HCT116 (cell line): ENCODE measurements at regions not wholly inside any gene's neighbourhood (a gene's known extent, or its start where the extent isn't known, plus 50 kb on each side); places are given as distances from the start of the nearest gene placed in this dataset.

Experiments used
- ATAC-seq: fragments of 200-7000 bp; cut with Tn5 transposase; 2 replicates; pipeline ENCODE4 v1.9.1; 2020; ENCODE audit warnings: mild to moderate bottlenecking, moderate library complexity
- BruUV-seq: library from RNA; stranded (reverse); fragments of 400-500 nt; replicated peaks from 2 replicates; lab custom pipeline; 2021; lab: Mats Ljungman, UMichigan
- CTCF ChIA-PET: fragments of 300-600 bp; sonication (Branson Sonifier 250); formaldehyde crosslinking; loops from one replicate; lab custom pipeline; 2021; ENCODE audit warnings: antibody characterized with exemption; lab: Charles Lee
- POLR2A ChIA-PET: fragments of 300-600, 350-600 bp; sonication (Branson Sonifier 250); formaldehyde crosslinking; loops from one replicate; lab custom pipeline; 2021; ENCODE audit warnings: antibody characterized with exemption; lab: Charles Lee
- RAD21 ChIA-PET, 2 experiments: fragments of 300-600 bp; sonication (Branson Sonifier 250); formaldehyde crosslinking; loops; one replicate each; lab custom pipeline; 2023; ENCODE audit warnings: low total read pairs in 2 of 2; ENCODE audit not compliant: uncharacterized antibody in 2 of 2, unreplicated experiment in 2 of 2, low non-redundant PET in 1 of 2; lab: Charles Lee
- DNase-seq: peaks from one replicate; pipeline ENCODE4 v3.0.0-alpha.2; 2010; ENCODE audit warnings: low read depth, low spot score
- H2AFZ ChIP-seq: fragments of 200-600 bp; shearing (Covaris generic), sonication (generic); 2 replicates; pipeline ENCODE4 v1.6.1; 2017; ENCODE audit warnings: low read depth, mixed run types, mixed read lengths, antibody characterized with exemption, low read length; ENCODE audit not compliant: poor library complexity, severe bottlenecking
- H3K27ac ChIP-seq: 2 replicates; pipeline ENCODE4 v1.5.1; 2012; ENCODE audit warnings: low read depth, low read length
- H3K27me3 ChIP-seq: fragments of 200-600 bp; sonication (generic); 2 replicates; pipeline ENCODE4 v1.6.1; 2016; ENCODE audit warnings: mixed run types, low read length, mixed read lengths; ENCODE audit not compliant: insufficient read depth
- H3K36me3 ChIP-seq, 2 experiments: fragments of 200-500 bp in 1 of 2; fragments of 200-600 bp in 1 of 2; sonication (Bioruptor generic) in 1 of 2; sonication (generic) in 1 of 2; 2 replicates each; pipeline versions ENCODE4 v1.5.1 to v1.6.1; 2014 to 2016; ENCODE audit warnings: low read length in 2 of 2, inconsistent platforms in 1 of 2, mixed read lengths in 1 of 2, mixed run types in 1 of 2; ENCODE audit not compliant: insufficient read depth in 2 of 2, control insufficient read depth in 1 of 2
- H3K4me1 ChIP-seq, 2 experiments: fragments of 200-600 bp in 1 of 2; sonication (generic) in 1 of 2; 2 replicates each; pipeline versions ENCODE4 v1.5.1 to v1.6.1; 2012 to 2017; ENCODE audit warnings: low read length in 2 of 2, inconsistent platforms in 1 of 2, mild to moderate bottlenecking in 1 of 2, mixed read lengths in 1 of 2, mixed run types in 1 of 2, moderate library complexity in 1 of 2; ENCODE audit not compliant: insufficient read depth in 2 of 2, control insufficient read depth in 1 of 2
- H3K4me2 ChIP-seq: fragments of 200-600 bp; sonication (generic); 2 replicates; pipeline ENCODE4 v1.6.1; 2017; ENCODE audit warnings: mixed run types, low read length, mixed read lengths
- H3K4me3 ChIP-seq, 2 experiments: fragments of 200-600 bp in 1 of 2; sonication (generic) in 1 of 2; replicated peaks in 1 of 2; 2 replicates each; pipeline ENCODE4 v1.5.1; 2011 to 2016; ENCODE audit warnings: low read length in 2 of 2, control low read depth in 1 of 2, low read depth in 1 of 2, mild to moderate bottlenecking in 1 of 2, mixed read lengths in 1 of 2, mixed run types in 1 of 2
- H3K79me2 ChIP-seq: fragments of 200-600 bp; sonication (generic); 2 replicates; pipeline ENCODE4 v1.6.1; 2017; ENCODE audit warnings: mild to moderate bottlenecking, mixed run types, low read length, moderate library complexity, mixed read lengths; ENCODE audit not compliant: insufficient read depth
- H3K9ac ChIP-seq: fragments of 200-600 bp; sonication (generic); 2 replicates; pipeline ENCODE4 v1.6.1; 2016; ENCODE audit warnings: low read length, mixed read lengths
- H3K9me2 ChIP-seq: fragments of 200-600 bp; sonication (generic), shearing (Covaris generic); 2 replicates; pipeline ENCODE4 v1.6.1; 2017; ENCODE audit warnings: mixed run types, mild to moderate bottlenecking, moderate library complexity; ENCODE audit not compliant: insufficient read depth
- H3K9me3 ChIP-seq, 2 experiments: fragments of 200-500 bp in 1 of 2; fragments of 200-600 bp in 1 of 2; sonication (Bioruptor generic) in 1 of 2; sonication (generic) in 1 of 2; 2 replicates each; pipeline ENCODE4 v1.6.1; 2014 to 2017; ENCODE audit warnings: low read length in 2 of 2, mixed read lengths in 2 of 2, inconsistent platforms in 1 of 2, low read depth in 1 of 2, mild to moderate bottlenecking in 1 of 2, mixed run types in 1 of 2, moderate library complexity in 1 of 2; ENCODE audit not compliant: control insufficient read depth in 1 of 2, insufficient read depth in 1 of 2
- H4K20me1 ChIP-seq: fragments of 200-600 bp; sonication (generic), shearing (Covaris generic); 2 replicates; pipeline ENCODE4 v1.6.1; 2017; ENCODE audit warnings: mixed run types, mild to moderate bottlenecking, moderate library complexity; ENCODE audit not compliant: insufficient read depth
- CBX3 ChIP-seq: IDR thresholded peaks from 2 replicates; pipeline ENCODE4 v1.6.1; 2012; ENCODE audit warnings: low read depth
- CEBPB ChIP-seq: IDR thresholded peaks from 2 replicates; pipeline ENCODE4 v1.6.1; 2012; ENCODE audit warnings: low read depth
- ELF1 ChIP-seq: IDR thresholded peaks from 2 replicates; pipeline ENCODE4 v1.6.1; 2012; ENCODE audit warnings: low read depth, borderline replicate concordance
- EZH2 ChIP-seq: fragments of 200-600 bp; sonication (generic); IDR thresholded peaks from 2 replicates; pipeline ENCODE4 v1.6.1; 2017; ENCODE audit warnings: antibody characterized with exemption, mixed run types
- EZH2phosphoT487 ChIP-seq: fragments of 200-600 bp; IDR thresholded peaks from 2 replicates; pipeline ENCODE4 v1.6.1; 2018; ENCODE audit warnings: antibody characterized with exemption, borderline replicate concordance
- FOSL1 ChIP-seq: IDR thresholded peaks from 2 replicates; pipeline ENCODE4 v1.6.1; 2012; ENCODE audit warnings: low read depth
- JUND ChIP-seq: IDR thresholded peaks from 2 replicates; pipeline ENCODE4 v1.6.1; 2012
- MAX ChIP-seq: IDR thresholded peaks from 2 replicates; pipeline ENCODE4 v1.6.1; 2012
- POLR2A ChIP-seq: IDR thresholded peaks from 2 replicates; pipeline ENCODE4 v1.7.0; 2011; ENCODE audit warnings: borderline replicate concordance; ENCODE audit not compliant: insufficient read depth, insufficient read length; ENCODE audit errors: extremely low read depth
- RAD21 ChIP-seq: IDR thresholded peaks from 2 replicates; pipeline ENCODE4 v1.6.1; 2012; ENCODE audit warnings: low read depth, mild to moderate bottlenecking
- SP1 ChIP-seq: IDR thresholded peaks from 2 replicates; pipeline ENCODE4 v1.6.1; 2012; ENCODE audit warnings: low read depth
- SRF ChIP-seq: IDR thresholded peaks from 2 replicates; pipeline ENCODE4 v1.6.1; 2012; ENCODE audit warnings: low read depth
- YY1 ChIP-seq: IDR thresholded peaks from 2 replicates; pipeline ENCODE4 v1.6.1; 2011; ENCODE audit warnings: low read length, low read depth, moderate library complexity, mild to moderate bottlenecking; ENCODE audit not compliant: insufficient replicate concordance; ENCODE audit errors: extremely low read depth
- ZFX ChIP-seq: fragments of 450-650 bp; IDR thresholded peaks from 2 replicates; pipeline ENCODE4 v1.6.1; 2017
- ZNF274 ChIP-seq: fragments of 200-500 bp; sonication (Bioruptor generic); IDR thresholded peaks from 2 replicates; pipeline ENCODE4 v1.6.1; 2014; ENCODE audit warnings: mild to moderate bottlenecking, low read depth, low read length, inconsistent platforms
- intact Hi-C: fragments of 100-400 bp; cut with micrococcal nuclease; formaldehyde crosslinking; loops from 2 replicates; pipeline ENCODE4 v1.10.0; 2022
- TF ChIP-seq, protein P1 (sequence below): IDR thresholded peaks from 2 replicates; pipeline ENCODE4 v1.6.1; 2011; ENCODE audit warnings: mild to moderate bottlenecking, low read length, moderate library complexity; ENCODE audit not compliant: insufficient replicate concordance; ENCODE audit errors: extremely low read depth
- TF ChIP-seq, protein P2 (sequence below): IDR thresholded peaks from 2 replicates; pipeline ENCODE4 v1.6.1; 2012
- TF ChIP-seq, protein P3 (sequence below), 3 experiments: fragments of 200-600 bp in 1 of 3; sonication (generic) in 1 of 3; IDR thresholded peaks in 2 of 3; conservative IDR thresholded peaks in 1 of 3; 2 replicates each; pipeline ENCODE4 v1.5.1; 2012 to 2017; ENCODE audit warnings: low read depth in 2 of 3, low read length in 2 of 3, antibody characterized with exemption in 1 of 3, borderline replicate concordance in 1 of 3, control low read depth in 1 of 3, mild to moderate bottlenecking in 1 of 3, mixed read lengths in 1 of 3, mixed run types in 1 of 3, moderate library complexity in 1 of 3; ENCODE audit not compliant: insufficient read depth in 1 of 3

- TF ChIP-seq, protein P1, sequence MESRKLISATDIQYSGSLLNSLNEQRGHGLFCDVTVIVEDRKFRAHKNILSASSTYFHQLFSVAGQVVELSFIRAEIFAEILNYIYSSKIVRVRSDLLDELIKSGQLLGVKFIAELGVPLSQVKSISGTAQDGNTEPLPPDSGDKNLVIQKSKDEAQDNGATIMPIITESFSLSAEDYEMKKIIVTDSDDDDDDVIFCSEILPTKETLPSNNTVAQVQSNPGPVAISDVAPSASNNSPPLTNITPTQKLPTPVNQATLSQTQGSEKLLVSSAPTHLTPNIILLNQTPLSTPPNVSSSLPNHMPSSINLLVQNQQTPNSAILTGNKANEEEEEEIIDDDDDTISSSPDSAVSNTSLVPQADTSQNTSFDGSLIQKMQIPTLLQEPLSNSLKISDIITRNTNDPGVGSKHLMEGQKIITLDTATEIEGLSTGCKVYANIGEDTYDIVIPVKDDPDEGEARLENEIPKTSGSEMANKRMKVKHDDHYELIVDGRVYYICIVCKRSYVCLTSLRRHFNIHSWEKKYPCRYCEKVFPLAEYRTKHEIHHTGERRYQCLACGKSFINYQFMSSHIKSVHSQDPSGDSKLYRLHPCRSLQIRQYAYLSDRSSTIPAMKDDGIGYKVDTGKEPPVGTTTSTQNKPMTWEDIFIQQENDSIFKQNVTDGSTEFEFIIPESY: no peak
- TF ChIP-seq POLR2A: no peak
- TF ChIP-seq, protein P2, sequence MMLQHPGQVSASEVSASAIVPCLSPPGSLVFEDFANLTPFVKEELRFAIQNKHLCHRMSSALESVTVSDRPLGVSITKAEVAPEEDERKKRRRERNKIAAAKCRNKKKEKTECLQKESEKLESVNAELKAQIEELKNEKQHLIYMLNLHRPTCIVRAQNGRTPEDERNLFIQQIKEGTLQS: no peak
These were observed 72.0 kb downstream of the MIS18A start (continued) for GRCh38 chr21:32206631-32207405.

GRCh38 chr21:32203877-32204480 lies 74.9 kb downstream of the MIS18A start:
- no peaks in the 10 kb centered on the region for H3K9me3 ChIP-seq
- intact Hi-C loops: no loop called here
- RAD21 ChIA-PET: no interaction called here
- H3K9me2 ChIP-seq: no peaks in the 10 kb centered on the region
- no peaks in the 10 kb centered on the region for H4K20me1 ChIP-seq
- ATAC-seq (no peak), DNase-seq (no peak)
- no peaks in the 10 kb centered on the region for H3K4me1 ChIP-seq
- H3K36me3 ChIP-seq: no peaks in the 10 kb centered on the region
- H3K9ac ChIP-seq: no peak overlapping the region
- no peak overlapping the region for H2AFZ ChIP-seq
- no peak overlapping the region for H3K4me2 ChIP-seq
- no peaks in the 10 kb centered on the region for H3K79me2 ChIP-seq
- CTCF ChIA-PET: no interaction called here
- no peak overlapping the region for H3K27ac ChIP-seq
- no TSS peak for BruUV-seq
- POLR2A ChIA-PET: no interaction called here
- H3K27me3 ChIP-seq: peaks cover 27% of the 10 kb centered on the region
- no peak overlapping the region for H3K4me3 ChIP-seq
- TF ChIP-seq, protein P1: no peak
- no peak for TF ChIP-seq SP1
- TF ChIP-seq JUND: no peak
- TF ChIP-seq FOSL1: no peak
- no peak for TF ChIP-seq EZH2
- no peak for TF ChIP-seq POLR2A
- no peak for TF ChIP-seq EZH2phosphoT487
- TF ChIP-seq ZNF274: no peak
- no peak for TF ChIP-seq ELF1
- no peak for TF ChIP-seq YY1
- no peak for TF ChIP-seq MAX
- TF ChIP-seq, protein P2: no peak
- TF ChIP-seq ZFX: no peak
- TF ChIP-seq RAD21: no peak
- TF ChIP-seq SRF: no peak
- TF ChIP-seq CBX3: no peak
- TF ChIP-seq, protein P3, sequence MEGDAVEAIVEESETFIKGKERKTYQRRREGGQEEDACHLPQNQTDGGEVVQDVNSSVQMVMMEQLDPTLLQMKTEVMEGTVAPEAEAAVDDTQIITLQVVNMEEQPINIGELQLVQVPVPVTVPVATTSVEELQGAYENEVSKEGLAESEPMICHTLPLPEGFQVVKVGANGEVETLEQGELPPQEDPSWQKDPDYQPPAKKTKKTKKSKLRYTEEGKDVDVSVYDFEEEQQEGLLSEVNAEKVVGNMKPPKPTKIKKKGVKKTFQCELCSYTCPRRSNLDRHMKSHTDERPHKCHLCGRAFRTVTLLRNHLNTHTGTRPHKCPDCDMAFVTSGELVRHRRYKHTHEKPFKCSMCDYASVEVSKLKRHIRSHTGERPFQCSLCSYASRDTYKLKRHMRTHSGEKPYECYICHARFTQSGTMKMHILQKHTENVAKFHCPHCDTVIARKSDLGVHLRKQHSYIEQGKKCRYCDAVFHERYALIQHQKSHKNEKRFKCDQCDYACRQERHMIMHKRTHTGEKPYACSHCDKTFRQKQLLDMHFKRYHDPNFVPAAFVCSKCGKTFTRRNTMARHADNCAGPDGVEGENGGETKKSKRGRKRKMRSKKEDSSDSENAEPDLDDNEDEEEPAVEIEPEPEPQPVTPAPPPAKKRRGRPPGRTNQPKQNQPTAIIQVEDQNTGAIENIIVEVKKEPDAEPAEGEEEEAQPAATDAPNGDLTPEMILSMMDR (IDR thresholded peaks at IDR 0.05 in 2 of 3, conservative IDR thresholded peaks at IDR 0.05 in 1 of 3; ENCODE audit: borderline replicate concordance in 1 of 3, insufficient read depth in 1 of 3, low read depth in 2 of 3, low read length in 2 of 3): no peak
- no peak for TF ChIP-seq CEBPB
